GM18498 (cell line): ENCODE measurements at regions not wholly inside any gene's neighbourhood (a gene's known extent, or its start where the extent isn't known, plus 50 kb on each side); places are given as distances from the start of the nearest gene placed in this dataset.

Source experiments
- ATAC-seq: cut with Tn5 transposase; IDR thresholded peaks from one replicate; pipeline ENCODE4 v1.9.1; 2021; ENCODE audit warnings: mild to moderate bottlenecking, moderate library complexity; ENCODE audit not compliant: unreplicated experiment

DNA sequence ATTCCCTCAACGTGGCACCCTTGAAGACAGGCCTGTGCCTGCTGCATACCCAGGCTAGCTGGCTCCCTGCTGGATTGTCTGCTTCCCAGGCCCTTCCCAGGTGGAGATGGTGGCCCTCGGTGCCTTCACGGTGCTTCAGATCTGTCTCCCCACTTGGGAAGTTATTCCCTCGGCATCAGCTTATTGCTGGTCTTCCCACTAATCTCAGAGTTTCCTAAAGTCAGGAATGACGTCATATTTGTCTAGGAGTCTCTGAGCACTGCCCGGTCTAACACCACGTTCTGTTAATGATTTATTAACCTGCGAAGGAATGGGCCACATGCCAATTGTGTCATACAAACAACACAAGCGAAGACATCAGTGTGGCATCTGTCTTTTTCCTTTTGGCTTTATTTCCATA is 269.8 kb upstream of the ID2 start:
- ATAC-seq, result no peak

DNA sequence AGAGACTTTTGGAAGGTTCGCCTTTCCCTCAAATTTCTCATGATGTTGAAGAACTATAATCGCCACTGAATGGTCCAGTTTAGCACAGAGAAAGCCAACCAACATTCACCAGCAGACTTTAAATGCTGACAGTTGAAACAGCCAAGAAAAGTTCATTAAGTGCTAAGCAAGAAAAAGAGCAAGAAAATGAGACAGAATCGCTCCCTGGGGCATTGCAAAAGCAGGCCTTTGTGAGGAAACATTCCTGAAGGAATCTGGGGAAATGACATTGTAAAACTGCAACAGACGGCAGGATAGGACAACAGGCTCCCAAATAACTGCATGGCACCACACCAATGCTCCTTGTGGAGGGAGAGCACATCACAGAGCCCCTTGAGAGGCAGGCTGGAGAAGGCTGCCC is 269.3 kb upstream of the ID2 start:
- no peak for ATAC-seq

DNA sequence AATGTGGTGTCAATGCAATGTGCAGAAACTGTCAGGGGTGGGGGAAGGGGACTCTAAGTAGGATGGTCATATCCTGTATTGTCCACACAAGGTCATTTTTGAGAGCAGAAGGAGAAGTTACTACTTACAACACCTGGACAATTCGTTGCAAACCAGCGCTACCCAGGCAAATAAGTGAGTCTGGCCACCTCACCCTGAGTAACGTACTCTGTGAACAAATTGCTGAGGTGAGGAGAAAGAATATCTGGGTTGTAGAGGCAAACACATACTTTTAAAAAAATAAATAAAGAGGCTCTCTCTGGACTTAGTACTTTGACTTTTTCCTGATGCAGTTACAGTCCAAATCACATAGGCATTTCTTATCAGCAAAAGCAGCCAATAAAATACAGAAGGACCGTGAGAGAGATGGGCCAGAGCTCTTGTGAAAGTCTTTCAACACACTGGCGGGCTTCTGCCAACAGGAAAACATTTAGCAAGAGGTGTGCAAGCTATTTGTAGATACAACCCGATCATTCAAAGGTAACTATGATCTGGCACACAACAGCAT is 268.2 kb upstream of the ID2 start:
- ATAC-seq, result no peak

DNA sequence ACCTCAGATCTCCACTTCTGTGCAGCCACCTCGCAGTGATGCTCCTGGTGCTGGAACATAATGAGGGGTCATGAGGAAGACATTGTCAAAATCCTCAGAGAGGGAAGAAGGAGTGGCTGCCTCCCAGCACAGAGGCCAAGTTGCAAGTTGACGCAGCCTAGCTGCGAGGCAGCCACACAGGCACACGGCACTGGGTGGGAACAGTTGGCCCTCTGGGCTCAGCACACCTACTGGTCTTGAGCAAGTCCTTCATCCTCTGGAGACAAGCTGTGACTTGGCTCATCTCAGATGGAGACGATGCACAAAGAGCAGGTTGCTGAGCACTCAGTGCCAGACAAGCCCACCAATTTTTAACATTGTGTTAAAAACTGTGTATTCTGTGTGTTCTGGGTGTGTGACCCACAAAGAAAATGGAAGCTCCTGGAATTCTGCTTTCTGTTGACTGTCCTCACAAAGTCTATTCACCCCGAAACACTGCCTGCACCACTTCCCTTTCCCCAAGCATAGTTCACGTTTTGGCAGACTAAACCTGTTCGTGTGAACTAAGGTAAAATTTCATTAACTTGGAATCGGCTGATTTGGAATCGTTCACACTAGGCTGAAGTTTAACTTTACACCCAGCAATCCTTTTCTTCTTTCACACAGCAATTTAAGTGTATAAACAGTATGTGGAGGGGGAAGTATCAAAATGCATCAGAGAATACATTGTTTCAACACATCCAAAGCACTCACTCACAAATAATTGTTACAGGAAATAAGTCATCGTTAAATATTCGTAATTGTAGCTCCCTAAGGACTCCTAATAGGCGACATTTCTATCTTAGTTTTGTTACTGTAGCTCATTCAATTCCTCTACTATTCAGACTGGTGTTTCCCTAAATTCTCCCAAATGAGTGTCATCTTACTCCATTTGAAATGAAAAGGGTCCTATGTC is 266.6 kb upstream of the ID2 start:
- no peak for ATAC-seq

DNA sequence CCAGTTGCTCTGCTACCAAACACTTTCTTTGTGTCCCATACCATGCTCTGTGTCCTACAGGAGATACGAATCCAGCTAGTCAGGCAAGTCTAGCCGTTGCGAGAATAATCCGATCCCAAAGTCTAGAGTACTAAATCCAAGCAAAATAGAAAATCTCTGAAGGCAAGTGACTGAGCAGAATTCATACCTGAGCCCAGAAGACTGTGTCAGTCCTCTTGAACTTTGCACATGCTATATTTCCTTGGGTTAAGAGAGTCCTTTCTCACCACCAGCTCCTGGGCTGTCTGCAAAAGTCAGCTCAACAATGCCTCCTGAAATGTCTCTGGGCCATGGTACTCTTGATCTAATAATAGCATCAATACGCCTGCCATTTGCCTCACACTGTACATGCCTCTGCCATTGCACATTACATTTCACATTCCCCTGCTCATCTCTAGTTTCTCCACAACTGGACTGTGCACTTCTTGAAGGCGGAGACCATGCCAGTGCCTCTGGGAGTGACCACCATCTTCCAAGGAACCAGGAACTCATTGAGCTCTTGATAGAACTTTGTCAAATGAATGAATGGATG is 265.8 kb upstream of the ID2 start:
- no peak for ATAC-seq

DNA sequence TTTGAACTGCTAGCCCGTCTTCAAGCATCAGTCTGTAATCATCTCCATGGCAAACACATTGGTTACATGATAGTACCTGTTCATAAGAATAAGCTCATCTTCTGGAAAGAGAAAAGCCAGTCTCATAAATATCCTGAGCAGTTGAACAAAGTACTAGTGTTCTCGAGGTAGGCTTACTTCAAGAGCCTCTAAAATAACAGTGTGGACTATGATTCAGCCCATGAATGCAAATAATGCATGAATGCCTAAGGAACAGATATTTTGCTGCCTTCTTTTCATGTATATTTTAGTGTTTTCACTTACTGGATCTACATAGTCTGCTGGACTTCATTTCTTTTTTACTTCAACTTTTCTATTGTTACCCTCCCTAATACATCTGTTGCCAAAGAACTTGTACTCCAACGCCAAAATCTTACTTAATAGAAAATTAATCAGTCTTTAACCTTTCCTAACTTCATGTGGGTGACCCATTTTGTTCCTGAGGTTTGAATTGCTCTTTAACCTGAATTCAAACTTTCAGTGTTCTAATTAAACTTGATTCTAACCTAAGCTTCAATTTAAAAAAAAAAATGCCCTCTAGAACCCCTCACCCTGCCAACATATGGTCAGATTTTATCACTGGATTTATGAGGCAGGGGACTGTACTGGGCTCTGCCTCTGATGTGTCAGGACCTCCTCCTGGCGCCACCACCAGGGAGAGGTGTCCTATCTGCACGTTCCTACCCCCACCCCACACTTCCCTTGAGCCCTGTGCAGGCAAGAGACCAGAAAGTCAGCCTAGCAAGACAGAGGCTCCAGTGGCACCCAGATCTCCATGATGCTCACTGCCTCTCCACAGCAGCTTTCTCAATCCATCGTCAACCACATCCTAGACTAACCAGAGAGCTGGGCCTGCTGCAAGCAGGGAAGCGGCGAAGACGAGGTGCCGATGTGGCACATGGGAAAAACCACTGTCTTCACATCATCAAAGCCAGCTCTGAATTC is 264.7 kb upstream of the ID2 start:
- no peak for ATAC-seq

DNA sequence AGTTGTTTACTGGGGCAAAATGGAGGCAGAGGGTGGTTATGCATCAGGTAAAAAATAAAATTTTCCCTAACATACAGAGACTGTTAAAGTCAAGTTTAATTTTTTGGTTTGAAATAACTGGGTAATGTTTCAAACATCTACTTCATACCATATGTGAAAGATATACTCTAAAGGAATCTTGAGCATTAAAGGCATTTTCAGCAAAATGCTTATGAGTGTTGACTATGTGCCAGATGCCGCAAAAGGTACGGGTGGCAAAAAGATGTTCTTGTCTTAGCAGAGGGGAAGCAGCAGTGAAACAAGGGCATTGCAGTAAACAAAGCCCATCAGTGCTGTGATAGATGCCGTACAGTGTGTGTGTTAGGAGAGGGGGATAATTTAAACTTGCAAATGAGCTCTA is 263.1 kb upstream of the ID2 start:
- ATAC-seq, result no peak

DNA sequence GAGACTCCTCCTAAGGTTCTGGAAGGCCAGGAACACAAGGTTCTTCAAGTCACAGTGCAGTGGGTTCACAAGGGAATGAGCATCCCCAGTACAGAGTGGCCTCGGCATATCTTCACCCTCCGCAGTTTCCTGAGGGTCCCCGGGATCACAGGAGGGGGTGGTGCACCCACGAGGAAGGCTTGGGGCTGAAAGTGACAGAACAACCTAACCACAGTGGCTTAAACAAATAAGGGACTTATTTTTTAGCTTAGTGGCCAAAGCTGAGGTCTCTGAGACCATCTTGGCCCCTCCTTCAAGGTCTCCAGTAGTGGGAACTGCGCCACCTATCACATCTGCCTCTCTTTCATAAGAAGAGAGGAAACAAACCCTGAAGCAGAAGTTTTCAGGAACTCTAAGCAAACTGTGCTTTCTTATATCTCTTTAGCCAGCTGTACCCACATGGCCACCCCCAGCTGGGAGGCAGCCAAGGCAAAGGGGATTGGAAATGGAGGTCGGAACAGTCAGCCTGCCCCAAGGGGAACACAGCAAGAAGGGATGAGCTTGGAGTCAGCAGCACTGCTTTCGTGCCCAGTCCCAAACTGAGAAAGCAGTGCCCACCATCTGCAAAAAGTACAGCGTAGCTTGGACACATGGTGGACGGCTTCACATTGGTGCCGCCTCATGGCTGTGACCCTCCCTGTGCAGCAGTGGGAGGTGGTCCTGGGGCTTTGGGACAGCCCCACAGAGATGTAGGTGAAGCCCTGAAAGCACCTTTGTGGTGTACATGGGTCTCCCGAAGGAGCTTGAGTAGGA is 260.0 kb upstream of the ID2 start:
- peak; percentile 87 for ATAC-seq

DNA sequence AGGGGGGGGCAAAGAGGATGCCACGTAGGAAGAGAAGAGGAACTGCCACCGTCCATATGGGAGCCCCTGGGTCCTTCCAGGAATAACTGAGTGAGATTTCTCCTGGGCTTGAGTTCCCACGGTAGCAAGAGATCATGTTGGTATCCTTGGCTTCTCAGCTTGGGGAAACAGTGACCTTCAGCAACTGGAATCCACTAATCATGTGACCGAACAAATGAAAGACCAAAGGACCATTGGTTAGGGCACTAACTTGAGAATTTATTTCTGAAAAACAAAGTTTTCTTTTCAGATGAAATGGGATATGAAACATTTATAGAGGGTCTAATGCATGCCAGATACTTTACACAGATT is 259.4 kb upstream of the ID2 start:
- no peak for ATAC-seq

DNA sequence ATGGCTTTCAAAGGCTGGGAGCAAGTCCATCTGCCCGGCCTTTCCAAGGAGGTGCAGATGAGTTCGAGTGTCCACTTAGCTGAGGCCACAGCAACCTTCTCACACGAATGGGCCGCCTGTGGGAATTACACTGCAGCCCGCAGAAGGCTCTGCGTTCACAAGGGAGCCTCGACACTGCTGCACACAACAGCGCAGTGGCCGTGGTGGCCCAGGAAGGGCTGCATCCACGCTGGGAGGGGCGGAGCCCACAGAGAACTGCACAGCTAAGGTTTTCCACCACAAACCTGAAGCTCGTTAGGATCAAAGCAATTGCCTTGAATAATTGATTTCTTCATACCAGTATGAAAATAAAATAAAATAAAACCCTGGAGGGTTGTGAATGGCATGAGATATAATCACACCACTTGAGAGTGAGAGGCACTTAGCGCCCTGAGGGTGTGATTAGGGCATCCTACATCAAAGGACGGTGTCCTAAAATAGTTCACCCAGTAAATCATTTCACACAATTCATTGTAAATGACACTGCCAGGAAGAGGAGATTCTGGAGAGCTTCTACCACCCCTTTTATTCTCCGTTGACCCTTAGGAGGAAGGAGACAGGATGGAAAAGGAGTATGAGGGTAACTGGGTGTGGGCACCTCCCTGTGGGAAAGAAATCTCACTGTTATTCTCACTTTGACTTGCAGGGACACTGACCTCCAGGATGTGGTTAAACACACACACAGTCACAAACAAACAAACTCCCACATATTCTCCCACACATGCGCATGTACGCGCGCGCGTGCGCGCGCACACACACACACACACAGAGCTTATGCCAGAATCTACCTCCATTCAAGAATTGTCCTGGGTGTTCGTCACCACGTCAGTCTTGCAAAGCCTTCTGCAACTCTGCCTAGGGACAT is 256.6 kb upstream of the ID2 start:
- ATAC-seq, result no peak

DNA sequence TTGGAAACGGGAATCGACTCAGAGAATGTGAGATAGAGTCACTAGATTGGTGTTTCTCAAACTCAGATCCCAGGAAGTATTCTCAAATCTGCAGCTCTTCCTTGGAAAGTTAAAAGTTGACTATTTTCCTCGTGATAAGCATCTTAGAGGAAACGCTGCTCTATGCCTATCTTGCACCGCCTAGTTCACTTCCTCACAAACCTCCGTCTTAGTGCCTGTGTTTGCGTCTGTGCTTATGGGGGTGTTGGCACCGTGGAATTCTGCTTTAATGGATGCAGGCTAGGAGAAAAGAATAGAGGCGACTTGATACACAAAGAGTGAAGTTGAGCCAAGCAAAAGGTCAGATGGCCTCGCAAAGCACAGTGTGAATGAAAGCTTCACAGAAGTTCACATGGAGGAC is 255.3 kb upstream of the ID2 start:
- no peak for ATAC-seq

DNA sequence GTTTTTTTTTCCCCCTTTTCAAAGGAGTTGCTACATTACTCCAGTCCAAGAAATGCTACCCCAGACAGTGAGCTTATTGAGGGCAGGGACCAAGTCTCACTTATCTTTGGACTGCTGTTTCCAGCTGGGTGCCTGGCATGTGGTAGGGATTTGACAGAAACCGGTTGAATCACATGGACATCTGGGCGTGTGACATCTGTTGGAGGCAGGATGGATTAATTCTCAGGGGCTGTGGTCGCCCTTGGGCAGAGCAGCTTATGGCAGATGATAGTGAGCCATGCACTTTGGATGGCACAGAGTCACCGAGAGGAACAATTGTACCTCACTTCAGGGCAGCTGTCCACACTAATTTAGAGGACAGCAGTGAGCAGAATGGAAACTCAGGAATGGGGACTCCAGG is 254.6 kb upstream of the ID2 start:
- no peak for ATAC-seq

DNA sequence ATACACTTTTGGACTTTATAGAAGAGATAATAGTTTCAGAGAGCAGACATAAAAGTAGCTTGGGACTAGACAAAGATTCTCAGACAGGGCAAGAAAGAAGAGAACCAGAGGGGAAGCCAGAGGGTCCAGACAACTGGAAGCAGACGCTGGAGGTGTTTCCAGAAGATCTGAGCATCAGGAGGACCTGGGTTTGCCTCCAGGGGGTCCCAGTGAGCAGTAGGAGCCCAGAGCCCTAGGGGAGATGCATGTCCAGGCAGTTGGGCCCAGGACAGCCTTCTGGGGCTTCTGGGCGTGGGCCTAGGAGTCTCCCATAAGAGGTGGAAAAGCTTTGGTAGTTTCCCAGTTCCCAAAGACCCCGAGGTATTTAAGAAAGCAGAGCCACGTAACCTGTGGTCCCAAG is 251.2 kb upstream of the ID2 start:
- ATAC-seq, result no peak

DNA sequence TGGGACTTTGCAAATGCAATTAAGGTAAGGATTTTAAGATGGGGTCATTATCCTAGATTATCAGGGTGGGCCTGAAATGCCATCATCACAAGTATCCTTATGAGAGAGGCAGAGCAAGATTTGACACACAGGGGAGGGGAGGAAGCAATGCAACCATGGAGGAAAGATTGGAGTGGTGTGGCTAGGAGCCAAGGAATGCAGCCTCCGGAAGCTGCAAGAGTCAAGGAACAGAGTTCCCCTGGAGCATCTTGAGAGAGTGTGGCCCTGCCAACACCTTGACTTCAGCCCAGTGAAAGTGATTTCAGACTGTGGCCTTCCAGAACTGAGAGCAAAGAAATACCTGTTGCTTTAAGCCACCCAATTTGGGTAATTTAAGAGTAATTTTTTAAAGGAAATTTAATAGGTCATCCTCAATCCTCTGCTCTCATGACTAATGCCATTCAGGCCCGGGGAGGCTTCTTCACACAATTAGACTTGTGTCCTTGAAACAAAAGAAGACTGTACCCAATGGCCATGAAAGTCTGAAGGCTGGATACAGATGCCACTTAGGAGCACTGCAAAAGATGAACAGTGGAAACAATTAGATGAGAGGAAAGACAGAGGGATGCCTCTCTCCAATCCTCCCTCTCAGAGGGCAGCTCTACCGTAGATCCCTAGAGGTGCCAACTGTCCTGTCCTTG is 250.3 kb upstream of the ID2 start:
- no peak for ATAC-seq

DNA sequence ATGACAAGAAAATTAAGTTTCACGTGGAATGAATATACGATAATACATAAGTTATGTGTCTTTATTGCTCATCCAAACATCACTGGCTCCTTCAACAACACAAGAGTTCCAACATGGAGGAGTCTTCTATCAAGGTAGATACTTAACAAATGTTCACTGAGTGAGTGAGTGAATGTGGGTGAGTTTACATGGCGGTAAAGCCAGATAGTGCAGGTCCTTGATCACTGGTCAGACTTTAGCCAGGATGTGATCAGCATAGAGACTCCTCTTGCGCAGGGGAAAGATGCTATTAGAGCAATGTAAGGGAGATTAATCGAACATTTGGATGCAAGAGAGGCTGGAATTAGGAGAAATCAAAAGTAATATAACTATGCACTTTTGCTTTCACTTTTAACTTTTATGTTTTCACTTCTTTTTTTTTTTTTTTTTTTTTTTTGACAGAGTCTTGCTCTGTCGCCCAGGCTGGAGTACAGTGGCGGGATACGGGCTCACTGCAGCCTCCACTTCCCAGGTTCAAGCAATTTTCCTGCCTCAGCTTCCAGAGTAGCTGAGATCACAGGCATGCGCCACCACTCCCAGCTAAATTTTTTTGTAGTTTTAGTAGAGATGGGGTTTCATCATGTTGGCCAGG is 249.0 kb upstream of the ID2 start:
- no peak for ATAC-seq

DNA sequence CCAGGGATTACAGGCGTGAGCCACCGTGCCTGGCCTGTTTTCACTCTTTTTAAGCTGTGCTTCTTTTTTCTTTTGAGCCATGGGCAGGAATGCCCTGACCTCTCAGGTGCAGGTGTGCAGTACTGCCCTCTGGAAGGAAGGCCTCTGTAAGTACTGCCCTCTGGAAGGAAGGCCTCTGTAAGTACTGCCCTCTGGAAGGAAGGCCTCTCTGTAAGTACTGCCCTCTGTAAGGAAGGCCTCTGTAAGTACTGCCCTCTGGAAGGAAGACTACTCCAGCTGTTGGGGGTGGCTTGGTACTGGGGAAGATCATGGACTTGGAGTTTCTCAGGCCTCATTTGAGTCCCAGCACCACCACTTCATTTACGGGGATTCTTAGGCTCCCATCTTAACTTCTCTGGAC is 248.5 kb upstream of the ID2 start:
- ATAC-seq, result no peak

DNA sequence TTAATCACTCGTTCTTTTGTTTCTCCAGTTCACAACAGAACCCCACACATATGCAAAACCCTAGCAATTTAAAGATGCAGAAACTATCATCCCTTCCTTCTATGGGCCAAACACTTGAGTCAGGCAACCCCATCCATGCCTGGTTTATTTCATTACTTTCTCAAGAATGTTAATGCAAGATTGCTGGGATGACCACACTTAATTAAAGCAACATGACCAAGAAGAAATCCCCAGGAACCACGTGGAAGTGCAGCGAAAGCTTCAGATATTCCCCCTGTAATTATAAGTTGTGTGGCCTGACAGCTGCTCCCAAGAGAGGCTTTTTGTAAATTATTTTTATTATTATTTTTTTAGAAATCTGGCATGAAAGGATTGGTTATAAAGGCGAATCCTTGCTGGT is 246.2 kb upstream of the ID2 start:
- ATAC-seq, result no peak

DNA sequence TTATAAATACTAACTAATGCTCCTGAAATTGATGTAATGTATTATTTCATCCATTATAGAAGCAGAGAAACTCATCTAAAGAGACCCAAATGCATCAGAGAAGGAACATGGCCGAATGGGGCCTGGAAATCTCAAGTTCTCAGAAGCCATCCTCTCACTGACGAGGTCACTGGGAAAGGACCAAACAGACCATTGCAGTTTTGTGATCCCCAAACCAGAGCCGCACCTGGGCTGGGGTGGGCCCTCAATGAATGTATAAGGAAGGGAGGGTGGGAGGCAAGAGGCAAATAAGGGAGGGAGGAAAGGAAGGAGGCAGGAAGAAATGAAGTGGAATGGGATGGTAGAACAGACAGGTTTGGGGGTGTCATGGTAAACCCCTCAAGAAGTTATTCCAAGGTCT is 245.3 kb upstream of the ID2 start:
- ATAC-seq, result no peak
